ENCODE measurements at regions not wholly inside any gene's neighbourhood (a gene's known extent, or its start where the extent isn't known, plus 50 kb on each side); places are given as distances from the start of the nearest gene placed in this dataset.

- no peak for DNase-seq
Observed at GRCh38 chr2:193580176-193580950, 1385.6 kb upstream of the TMEFF2 start.

- DNase-seq = no peak
Observed at GRCh38 chr2:193566886-193567285, 1372.2 kb upstream of the TMEFF2 start.

GRCh38 chr2:193566276-193566675 lies 1371.5 kb upstream of the TMEFF2 start:
- DNase-seq = no peak

GRCh38 chr2:193562031-193562430 lies 1367.3 kb upstream of the TMEFF2 start:
- no peak for DNase-seq

- no peak for DNase-seq
Observed at GRCh38 chr2:193561054-193561453, 1366.3 kb upstream of the TMEFF2 start.

GRCh38 chr2:193556766-193557470 lies 1362.2 kb upstream of the TMEFF2 start:
- DNase-seq = no peak

- DNase-seq = no peak
Observed at GRCh38 chr2:193549661-193550060, 1354.9 kb upstream of the TMEFF2 start.

- no peak for DNase-seq
Observed at GRCh38 chr2:193542762-193543161, 1348.0 kb upstream of the TMEFF2 start.

- DNase-seq = no peak
Observed at GRCh38 chr2:193539188-193539587, 1344.5 kb upstream of the TMEFF2 start.

- DNase-seq = no peak
Observed at GRCh38 chr2:193538061-193538460, 1343.3 kb upstream of the TMEFF2 start.

- DNase-seq = no peak
Observed at GRCh38 chr2:193537531-193537930, 1342.8 kb upstream of the TMEFF2 start.

GRCh38 chr2:193528458-193528857 lies 1333.7 kb upstream of the TMEFF2 start:
- DNase-seq = no peak

GRCh38 chr2:193527146-193527545 lies 1332.4 kb upstream of the TMEFF2 start:
- DNase-seq = no peak

- no peak for DNase-seq
Observed at GRCh38 chr2:193523662-193524061, 1328.9 kb upstream of the TMEFF2 start.

GRCh38 chr2:193521523-193521922 lies 1326.8 kb upstream of the TMEFF2 start:
- DNase-seq = no peak

- DNase-seq = no peak
Observed at GRCh38 chr2:193520709-193521458, 1326.2 kb upstream of the TMEFF2 start.

GRCh38 chr2:193518041-193518817 lies 1323.5 kb upstream of the TMEFF2 start:
- no peak for DNase-seq

- DNase-seq = no peak
Observed at GRCh38 chr2:193517615-193518014, 1322.9 kb upstream of the TMEFF2 start.

- no peak for DNase-seq
Observed at GRCh38 chr2:193506035-193506434, 1311.3 kb upstream of the TMEFF2 start.

- no peak for DNase-seq
Observed at GRCh38 chr2:193505620-193506019, 1310.9 kb upstream of the TMEFF2 start.

- DNase-seq = no peak
Observed at GRCh38 chr2:193502363-193503035, 1307.8 kb upstream of the TMEFF2 start.

GRCh38 chr2:193496786-193497185 lies 1302.1 kb upstream of the TMEFF2 start:
- no peak for DNase-seq

All from DMS 273 treated with DMSO at 0.1 percent for 48 hours (cell line).